Hematopoietic multipotent progenitor cell treated with erythropoietin and hydrocortisone succinate and interleukin-3 and kit ligand, for 6 days (in vitro differentiated cells): ENCODE measurements at regions not wholly inside any gene's neighbourhood (a gene's known extent, or its start where the extent isn't known, plus 50 kb on each side); places are given as distances from the start of the nearest gene placed in this dataset.

ENCODE experiments used
- DNase-seq: peaks from one replicate; pipeline ENCODE4 v3.0.0-alpha.2; 2015

DNA sequence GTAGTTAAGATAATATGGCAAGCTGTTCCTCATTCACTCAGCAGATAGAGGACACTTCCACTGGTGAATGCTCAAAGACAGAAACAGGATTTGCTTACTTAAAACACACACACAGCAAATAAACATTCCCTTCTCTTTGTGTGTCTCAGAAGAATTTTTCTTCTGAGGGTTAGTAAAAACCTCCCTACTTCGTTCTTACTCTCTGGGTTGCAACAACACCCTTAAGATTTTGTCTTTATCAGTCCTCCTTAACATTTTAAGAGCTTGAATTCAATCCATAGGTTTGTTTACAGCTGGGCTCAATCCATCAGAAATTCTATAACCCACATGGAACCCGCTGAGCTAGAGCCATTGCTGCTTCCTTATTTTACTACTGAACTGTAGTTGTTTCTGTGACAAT is 237.4 kb upstream of the PIK3R1 start:
- no peak for DNase-seq

DNA sequence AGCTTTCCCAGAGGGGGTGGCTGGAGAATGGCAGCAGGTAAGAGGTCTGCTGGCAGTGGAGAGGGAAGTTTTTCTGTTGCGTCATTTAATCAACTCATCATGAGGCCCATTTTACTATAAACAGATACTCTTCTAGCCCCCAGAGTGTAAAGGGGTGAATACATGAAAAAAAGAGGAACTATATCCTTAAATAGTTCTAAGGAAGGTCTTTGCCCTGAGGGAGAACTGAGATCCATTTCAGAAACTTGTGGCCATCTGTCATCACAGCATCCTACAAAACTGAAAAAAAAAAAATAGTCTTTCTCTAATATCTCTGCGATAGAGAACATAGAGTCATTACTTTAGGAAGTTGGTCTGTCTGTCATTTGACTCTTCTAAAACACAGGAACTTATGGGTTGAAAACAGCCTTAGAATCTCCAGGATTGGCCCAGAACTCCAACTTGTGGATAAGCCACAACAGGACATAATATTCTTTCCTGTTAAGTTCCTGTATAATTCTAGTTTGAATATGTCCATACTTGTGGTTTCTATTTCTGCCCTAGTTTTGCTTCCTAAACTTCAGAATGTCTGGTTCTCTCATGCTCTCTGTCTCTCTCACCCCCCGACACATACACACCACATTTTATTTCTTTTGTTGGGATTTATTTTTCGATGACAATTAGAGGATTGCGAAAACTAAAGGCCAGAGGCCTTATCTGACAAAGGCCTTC is 238.5 kb upstream of the PIK3R1 start:
- DNase-seq, result peak; percentile 11

GRCh38 chr5:67976181-67976580 is 239.4 kb upstream of the PIK3R1 start:
- no peak for DNase-seq

- DNase-seq, result no peak
Observed at GRCh38 chr5:67974471-67974870, 241.1 kb upstream of the PIK3R1 start.

DNA sequence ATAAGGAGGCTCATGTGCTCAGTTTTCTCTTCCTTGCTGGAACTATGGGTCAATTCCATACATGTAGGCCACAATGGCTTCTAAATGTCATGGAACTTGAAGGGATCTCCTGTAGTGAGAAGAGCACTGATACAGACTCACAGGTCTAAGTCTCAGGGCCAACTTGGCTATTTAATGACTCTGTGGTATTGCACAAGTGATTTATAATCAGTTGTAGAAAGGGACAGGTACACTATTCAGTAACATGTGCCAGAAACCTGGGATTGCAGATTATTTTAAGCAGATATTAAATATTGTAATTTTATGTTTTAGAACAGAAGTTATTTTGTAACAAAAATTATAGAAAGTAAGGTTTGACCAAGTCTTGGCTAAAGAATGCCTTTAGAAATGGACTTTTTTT is 241.5 kb upstream of the PIK3R1 start:
- DNase-seq, result no peak

DNA sequence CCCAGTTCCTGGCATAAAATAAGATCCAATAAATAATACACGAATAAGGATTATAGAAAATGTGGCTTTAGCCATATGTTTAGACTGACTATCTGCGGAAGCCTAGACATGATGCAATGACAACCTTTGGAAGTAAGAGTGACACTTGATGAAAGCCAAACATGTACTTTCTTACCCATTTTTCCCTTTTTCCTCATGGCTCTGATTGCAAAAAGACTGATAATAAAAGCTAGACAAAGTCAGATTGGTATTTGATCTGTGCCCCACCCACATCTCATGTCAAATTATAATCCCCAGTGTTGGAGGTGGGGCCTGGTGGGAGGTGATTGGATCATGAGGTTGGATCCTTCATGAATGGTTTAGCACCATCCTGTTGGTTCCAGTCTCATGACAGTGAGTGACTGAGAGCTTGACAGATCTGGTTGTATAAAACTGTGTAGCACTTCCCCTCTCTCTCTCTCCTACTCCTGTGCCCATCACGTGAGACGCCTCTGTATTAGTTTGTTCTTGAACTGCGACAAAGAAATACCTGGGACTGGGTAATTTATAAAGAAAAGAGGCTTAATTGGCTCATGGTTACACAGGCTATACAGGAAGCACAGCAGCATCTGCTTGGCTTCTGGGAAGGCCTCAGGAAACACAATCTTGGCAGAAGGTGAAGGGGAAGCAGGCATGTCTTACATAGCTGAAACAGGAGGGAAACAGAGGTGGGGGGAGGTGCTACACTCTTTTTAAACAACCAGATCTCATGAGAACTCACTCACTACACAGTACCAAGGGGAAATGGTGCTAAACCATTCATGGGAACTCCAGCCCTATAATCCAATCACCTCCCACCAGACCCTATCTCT is 243.4 kb upstream of the PIK3R1 start:
- no peak for DNase-seq

- peak; percentile 11 for DNase-seq
Observed at GRCh38 chr5:67971223-67971830, 244.2 kb upstream of the PIK3R1 start.

- no peak for DNase-seq
Observed at GRCh38 chr5:67969631-67970030, 245.9 kb upstream of the PIK3R1 start.

GRCh38 chr5:67969176-67969575 is 246.4 kb upstream of the PIK3R1 start:
- no peak for DNase-seq

- no peak for DNase-seq
Observed at GRCh38 chr5:67966712-67967111, 248.8 kb upstream of the PIK3R1 start.

- no peak for DNase-seq
Observed at GRCh38 chr5:67964619-67965018, 250.9 kb upstream of the PIK3R1 start.

DNA sequence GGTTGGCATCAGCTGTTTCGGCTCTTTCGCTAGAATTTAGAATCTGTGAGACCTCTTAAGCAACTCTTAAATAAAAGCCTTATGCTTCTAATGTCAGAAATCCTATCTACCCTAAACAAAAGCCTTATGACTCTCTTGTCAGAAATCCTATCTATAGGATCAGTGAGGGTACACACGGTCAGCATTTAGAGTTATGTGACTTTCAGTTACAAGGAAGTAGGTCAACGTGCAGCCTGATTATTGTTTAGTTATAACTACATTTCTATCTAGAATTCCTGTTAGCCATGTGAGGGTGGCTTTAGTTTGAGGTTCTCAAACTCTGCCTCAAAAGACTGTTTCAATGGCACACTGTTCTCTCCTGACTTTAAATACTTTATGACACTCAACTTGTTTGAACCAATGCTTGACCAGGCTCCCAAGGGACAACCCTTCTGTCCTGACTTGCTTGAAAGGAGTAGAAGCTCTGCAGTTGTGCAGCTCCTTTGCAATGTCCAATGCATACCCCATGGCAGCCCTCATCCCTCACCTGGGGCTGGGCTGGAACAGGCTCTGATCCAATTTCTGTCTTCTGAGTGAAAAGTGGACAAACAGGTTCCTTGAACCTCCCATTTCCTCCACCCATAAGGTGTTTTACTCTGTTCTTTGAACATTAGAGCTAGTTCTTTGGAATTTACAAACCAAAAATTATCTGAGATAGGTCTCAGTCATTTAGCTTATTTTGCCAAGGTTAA is 251.6 kb upstream of the PIK3R1 start:
- DNase-seq, result no peak

DNA sequence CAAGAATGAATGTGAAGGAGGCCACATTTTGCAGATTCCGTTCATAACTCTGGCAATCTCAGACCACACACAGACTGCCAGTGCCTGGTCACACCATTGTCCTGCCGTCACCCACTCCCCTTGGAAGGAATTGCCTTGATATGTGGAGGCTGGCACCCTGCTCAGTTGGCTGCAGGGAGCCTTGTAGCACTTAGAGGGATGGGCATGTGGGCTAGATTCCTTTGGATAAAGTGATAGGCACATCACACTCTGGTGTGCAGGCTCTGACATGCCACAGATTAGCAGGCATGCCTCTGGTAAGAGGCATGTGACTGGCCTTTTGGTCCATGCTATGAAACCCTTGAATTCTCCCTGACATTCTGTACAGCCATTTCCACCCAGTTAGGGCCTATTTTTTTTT is 254.6 kb upstream of the PIK3R1 start:
- no peak for DNase-seq

- no peak for DNase-seq
Observed at GRCh38 chr5:67957374-67957773, 258.2 kb upstream of the PIK3R1 start.

GRCh38 chr5:67954351-67954750 is 261.2 kb upstream of the PIK3R1 start:
- DNase-seq, result no peak

DNA sequence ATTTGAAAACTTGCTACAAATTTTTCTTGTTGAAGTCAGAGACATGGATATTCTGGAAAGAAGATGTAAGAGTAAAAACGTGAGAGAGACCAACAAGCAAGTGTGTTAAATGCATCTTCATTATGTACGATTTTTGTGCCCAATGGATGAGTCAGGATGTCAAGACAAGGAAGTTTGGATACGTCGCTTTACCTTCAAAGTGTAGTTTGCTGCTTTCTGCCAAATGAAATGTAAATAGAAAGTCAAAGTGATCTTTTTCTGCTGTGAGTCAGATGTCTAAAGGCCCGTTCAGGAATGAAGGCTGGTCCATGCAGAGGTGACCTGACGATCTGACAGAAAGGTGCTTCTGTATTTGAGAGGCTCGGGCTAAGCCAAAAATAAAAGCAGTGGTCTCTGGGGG is 273.1 kb upstream of the PIK3R1 start:
- no peak for DNase-seq

GRCh38 chr5:67941614-67942401 is 273.7 kb upstream of the PIK3R1 start:
- no peak for DNase-seq

GRCh38 chr5:67935908-67936566 is 279.5 kb upstream of the PIK3R1 start:
- DNase-seq, result no peak

DNA sequence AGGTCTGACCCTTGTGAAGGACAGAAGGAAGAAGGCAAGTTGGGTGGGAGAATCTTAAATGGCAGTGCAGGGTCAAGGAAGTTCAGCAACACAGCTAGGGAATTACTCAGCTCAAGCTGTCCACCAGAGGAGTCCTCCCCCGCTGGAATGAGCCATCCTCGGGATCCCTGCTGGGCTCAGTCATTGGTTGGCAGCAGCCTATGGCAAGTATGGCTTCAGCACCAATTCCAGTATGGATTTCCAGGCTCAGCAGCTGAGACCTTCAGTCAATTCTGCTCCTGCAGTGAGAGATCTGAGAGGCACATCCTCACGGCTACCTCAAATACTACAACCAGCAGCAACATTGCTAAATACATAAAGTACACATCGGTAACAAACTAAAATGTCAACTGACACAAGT is 280.6 kb upstream of the PIK3R1 start:
- no peak for DNase-seq

DNA sequence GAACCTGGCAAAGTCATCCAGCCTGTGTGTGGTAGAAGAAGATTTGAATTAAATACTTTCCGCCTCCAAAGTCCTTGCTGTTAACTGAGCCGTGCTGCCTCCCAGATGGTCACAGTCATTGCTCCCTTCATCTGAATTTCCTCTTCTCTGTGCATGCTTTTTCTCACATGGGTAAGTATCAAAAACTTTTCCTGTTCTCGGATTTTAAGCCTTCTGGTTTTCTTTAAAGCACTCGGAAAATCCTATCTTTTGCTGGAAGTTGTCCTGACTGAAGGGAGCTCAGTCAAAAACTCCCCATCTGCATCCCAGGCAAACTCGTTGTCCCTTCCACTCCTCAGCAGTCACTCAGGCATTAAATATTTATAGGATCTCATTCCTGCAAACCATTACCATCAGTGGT is 290.0 kb upstream of the PIK3R1 start:
- no peak for DNase-seq

DNA sequence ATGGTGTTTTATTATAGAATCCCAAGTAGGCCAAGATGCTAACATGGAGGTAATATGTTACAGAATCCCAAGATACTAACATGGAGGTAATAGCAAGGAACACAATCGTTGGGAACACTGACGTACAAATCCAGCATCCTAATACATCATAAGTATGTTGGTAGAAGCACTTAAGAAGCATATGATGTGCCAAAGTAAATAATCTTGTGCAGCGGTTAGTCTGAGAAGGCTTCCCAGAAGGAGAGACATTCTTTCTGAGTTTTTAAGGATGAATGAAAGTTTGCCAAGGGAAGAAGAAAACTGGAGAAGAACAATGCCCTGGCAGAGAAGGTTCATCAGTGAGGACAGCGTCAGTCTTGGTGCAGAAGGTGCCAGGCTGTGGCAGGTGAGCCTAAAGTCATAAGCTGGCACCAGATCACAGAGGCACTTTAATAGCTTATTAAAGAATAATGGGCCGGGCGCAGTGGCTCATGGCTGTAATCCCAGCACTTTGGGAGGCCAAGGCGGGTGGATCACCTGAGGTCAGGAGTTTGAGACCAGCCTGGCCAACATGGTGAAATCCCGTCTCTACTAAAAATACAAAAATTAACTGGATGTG is 294.5 kb upstream of the PIK3R1 start:
- DNase-seq, result no peak
